WERI-Rb-1 (cell line): ENCODE measurements at regions not wholly inside any gene's neighbourhood (a gene's known extent, or its start where the extent isn't known, plus 50 kb on each side); places are given as distances from the start of the nearest gene placed in this dataset.

Experiments
- DNase-seq: peaks from one replicate; pipeline ENCODE4 v3.0.0-alpha.2; 2020
- H3K27ac ChIP-seq: fragments of 250-450 bp; sonication (Bioruptor Pico); 2 replicates; pipeline ENCODE4 v1.5.1; 2020; ENCODE audit warnings: mild to moderate bottlenecking, moderate library complexity
- H3K27me3 ChIP-seq: fragments of 250-450 bp; sonication (Bioruptor Pico); 2 replicates; pipeline ENCODE4 v1.5.1; 2021; ENCODE audit warnings: mild to moderate bottlenecking, low read depth, moderate library complexity; ENCODE audit not compliant: insufficient read depth, severe bottlenecking
- H3K36me3 ChIP-seq: fragments of 250-450 bp; sonication (Bioruptor Pico); 2 replicates; pipeline ENCODE4 v1.5.1; 2020; ENCODE audit warnings: mild to moderate bottlenecking, moderate library complexity
- H3K4me3 ChIP-seq: 2 replicates; pipeline ENCODE4 v1.5.1; 2011; ENCODE audit warnings: low read depth, mild to moderate bottlenecking, control low read depth, low read length
- H3K9me3 ChIP-seq: fragments of 250-450 bp; sonication (Bioruptor Pico); 2 replicates; pipeline ENCODE4 v1.5.1; 2021; ENCODE audit warnings: mild to moderate bottlenecking, moderate library complexity; ENCODE audit not compliant: severe bottlenecking
- TF ChIP-seq, protein P1 (sequence below): IDR thresholded peaks from 2 replicates; pipeline ENCODE4 v1.5.1; 2011; ENCODE audit warnings: low read depth, mild to moderate bottlenecking, control low read depth, inconsistent platforms, low read length

DNA sequence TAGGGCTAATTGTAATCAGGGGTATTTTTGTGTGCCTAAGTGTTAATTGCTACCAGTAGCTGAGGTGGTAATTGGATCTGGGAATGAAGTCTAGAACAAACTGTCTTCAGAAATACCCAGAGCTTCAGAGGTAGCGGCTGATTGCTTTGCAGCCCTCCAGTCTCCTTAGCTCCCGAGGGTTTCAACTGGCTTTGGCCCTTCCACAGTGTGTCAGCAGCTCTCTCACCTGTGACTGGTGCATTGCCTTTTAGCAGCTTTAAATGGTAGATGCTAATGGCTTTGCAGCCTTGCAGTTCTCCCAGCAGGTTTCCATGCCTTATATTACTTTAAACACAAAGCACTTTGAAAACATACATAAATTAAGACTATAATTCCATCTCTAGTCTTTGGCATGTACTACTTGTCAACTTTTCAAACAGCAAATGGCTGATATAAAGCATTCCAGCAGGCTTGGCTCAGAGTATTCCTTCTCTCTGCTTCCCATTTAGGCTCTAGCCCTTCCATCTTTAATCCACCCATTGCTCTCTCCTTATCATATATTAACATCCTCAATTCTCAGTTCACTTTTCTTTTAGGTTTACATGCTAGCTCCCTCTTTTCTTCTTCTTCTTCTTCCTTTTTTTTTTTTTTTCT is 156.4 kb upstream of the GALNT13 start:
- no peak overlapping the region for H3K27ac ChIP-seq
- H3K27me3 ChIP-seq: no peaks in the 10 kb centered on the region
- H3K4me3 ChIP-seq: no peak overlapping the region
- H3K36me3 ChIP-seq: no peaks in the 10 kb centered on the region
- TF ChIP-seq, protein P1, sequence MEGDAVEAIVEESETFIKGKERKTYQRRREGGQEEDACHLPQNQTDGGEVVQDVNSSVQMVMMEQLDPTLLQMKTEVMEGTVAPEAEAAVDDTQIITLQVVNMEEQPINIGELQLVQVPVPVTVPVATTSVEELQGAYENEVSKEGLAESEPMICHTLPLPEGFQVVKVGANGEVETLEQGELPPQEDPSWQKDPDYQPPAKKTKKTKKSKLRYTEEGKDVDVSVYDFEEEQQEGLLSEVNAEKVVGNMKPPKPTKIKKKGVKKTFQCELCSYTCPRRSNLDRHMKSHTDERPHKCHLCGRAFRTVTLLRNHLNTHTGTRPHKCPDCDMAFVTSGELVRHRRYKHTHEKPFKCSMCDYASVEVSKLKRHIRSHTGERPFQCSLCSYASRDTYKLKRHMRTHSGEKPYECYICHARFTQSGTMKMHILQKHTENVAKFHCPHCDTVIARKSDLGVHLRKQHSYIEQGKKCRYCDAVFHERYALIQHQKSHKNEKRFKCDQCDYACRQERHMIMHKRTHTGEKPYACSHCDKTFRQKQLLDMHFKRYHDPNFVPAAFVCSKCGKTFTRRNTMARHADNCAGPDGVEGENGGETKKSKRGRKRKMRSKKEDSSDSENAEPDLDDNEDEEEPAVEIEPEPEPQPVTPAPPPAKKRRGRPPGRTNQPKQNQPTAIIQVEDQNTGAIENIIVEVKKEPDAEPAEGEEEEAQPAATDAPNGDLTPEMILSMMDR: no peak
- no peaks in the 10 kb centered on the region for H3K9me3 ChIP-seq
- no peak for DNase-seq

DNA sequence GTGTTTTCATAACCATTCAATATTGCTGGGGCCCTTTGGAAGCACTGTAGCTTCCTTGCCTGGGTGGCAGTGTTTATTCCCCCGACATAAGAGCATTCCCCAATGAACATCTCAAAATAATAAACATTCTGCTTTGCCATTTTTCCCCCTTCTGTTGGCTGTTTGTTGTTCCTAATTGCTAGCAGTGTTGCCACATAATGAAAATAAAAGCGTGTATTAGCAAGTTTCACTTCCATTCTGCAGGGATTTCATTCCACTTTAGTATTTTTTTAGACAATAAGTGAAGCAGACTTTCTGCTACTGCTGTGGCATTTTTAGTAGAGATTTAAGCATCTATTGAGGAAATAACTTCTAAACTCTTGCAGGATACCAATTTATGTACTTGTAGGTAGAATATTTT is 154.7 kb upstream of the GALNT13 start:
- H3K27ac ChIP-seq: no peak overlapping the region
- no peaks in the 10 kb centered on the region for H3K27me3 ChIP-seq
- no peak overlapping the region for H3K4me3 ChIP-seq
- DNase-seq: no peak
- TF ChIP-seq, protein P1: no peak
- H3K36me3 ChIP-seq: no peaks in the 10 kb centered on the region
- H3K9me3 ChIP-seq: no peaks in the 10 kb centered on the region

DNA sequence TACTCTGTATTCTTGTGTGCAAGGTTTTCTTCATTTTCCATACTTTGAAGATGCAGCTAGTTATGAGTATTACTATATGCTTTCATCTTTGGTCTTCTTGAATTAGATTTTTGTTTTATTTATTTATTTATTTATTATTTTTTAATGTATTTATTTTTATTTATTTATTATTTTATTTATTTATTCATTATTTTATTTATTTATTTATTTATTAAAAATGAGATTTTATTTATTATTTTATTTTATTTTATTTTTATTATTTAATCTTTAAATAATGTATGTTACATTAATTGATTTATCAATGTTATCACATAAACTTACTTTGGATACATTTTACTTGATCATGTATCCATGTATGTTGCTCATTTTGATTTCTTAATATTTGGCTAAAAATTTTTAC is 132.3 kb upstream of the GALNT13 start:
- Histone ChIP-seq H3K9me3 (no peaks in the 10 kb centered on the region), H3K36me3 (no peaks in the 10 kb centered on the region), H3K27me3 (no peaks in the 10 kb centered on the region), H3K4me3 (no peak overlapping the region), H3K27ac (no peak overlapping the region)
- TF ChIP-seq, protein P1: no peak
- DNase-seq: no peak

DNA sequence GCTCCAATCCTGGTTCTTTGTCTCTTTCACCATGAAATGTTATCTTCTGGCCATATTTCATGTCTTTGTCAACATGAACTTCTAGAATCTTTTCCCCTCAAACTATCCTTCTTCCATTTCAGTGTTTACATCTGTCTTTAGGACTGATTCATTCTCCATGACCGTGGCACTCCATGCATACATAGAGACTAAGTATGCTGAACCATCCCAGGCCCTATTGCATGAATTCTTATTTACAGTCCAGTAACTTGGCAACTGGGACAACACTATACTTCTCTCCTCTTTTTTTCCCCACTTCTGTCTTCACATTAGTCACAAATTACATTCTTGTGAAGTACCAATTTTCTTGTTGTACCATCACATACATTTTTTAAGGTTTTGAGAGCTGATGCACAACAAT is 109.8 kb upstream of the GALNT13 start:
- Histone ChIP-seq H3K36me3 (no peaks in the 10 kb centered on the region), H3K27ac (no peak overlapping the region), H3K4me3 (no peak overlapping the region), H3K27me3 (no peaks in the 10 kb centered on the region), H3K9me3 (peaks cover 4% of the 10 kb centered on the region)
- TF ChIP-seq, protein P1: no peak
- DNase-seq: no peak

DNA sequence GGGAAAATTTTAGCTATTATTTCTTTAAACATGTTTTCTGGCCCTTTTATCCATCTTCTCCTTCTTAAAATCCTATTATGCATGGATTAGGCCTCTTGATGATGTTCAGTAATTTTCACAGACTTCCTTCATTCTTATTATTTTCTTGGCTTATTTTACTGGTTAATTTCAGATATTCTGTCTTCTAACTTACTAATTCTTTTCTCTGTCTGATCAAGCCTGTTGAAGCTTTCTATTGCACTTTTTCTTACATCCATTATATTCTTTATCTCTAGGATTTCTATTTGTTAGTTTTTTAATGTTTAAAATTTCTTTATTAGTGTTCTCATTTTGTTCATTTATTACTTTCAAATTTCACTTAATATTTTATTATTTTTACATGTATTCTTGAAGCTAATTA is 105.3 kb upstream of the GALNT13 start:
- TF ChIP-seq, protein P1: no peak
- Histone ChIP-seq H3K27me3 (no peaks in the 10 kb centered on the region), H3K27ac (no peak overlapping the region), H3K36me3 (no peaks in the 10 kb centered on the region), H3K9me3 (peaks cover 4% of the 10 kb centered on the region), H3K4me3 (no peak overlapping the region)
- no peak for DNase-seq

DNA sequence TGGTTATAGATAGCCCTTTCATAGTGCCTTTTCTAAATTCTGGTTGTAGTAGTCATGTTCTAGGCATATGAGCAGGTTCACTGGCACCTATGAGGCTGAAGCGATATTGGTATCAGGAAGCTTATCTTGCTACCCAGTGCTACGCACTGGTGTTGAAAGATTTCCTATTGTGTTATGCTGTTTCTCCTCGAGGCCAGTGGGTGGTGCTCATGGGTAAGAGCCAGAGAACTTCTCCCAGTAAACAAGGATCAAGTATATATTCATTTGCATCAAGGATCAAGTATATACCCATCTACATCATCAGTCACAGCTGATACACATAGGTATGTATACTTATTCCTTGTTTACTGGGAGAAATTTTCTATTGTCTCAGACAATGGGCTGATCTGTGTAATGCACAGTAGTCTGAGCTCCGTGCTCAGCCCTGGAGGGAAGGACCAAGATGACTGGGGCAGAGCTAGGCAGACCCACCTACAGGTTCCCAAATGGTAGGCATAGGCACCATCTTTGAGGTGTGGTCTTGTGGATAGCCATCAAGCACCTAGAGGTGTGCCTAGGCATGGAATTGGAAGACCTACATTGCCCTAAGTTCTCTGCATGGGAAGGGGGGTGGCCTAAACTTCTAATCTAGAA is 101.2 kb upstream of the GALNT13 start:
- H3K4me3 ChIP-seq: no peak overlapping the region
- H3K36me3 ChIP-seq: no peaks in the 10 kb centered on the region
- TF ChIP-seq, protein P1: peak; percentile 57
- no peak for DNase-seq
- H3K27me3 ChIP-seq: no peaks in the 10 kb centered on the region
- no peak overlapping the region for H3K27ac ChIP-seq
- peaks cover 4% of the 10 kb centered on the region for H3K9me3 ChIP-seq
